ENCODE measurements at regions not wholly inside any gene's neighbourhood (a gene's known extent, or its start where the extent isn't known, plus 50 kb on each side); places are given as distances from the start of the nearest gene placed in this dataset.

DNA sequence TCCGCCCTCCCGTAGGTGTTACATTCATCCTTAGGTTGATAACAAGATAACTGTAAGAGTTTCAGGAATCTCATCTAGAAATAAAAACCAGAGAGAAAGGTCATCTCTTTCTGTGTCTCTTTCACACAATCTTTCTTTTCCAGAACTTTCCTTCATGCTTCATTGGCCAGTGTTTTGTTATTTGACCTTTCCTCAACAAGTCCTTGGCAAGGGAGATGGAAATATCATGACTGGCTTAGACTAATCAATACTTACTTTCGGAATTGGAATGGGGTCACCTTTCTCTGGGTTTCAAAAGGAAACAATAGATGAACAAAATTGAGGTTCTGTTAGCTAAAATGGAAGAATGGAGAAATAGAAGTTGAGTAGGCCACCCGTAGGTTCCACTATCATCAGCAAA is 72.9 kb upstream of the PPP2R5A start:
- H3K36me3 Mint-ChIP-seq: no peaks in the 10 kb centered on the region
- ATAC-seq: no peak

DNA sequence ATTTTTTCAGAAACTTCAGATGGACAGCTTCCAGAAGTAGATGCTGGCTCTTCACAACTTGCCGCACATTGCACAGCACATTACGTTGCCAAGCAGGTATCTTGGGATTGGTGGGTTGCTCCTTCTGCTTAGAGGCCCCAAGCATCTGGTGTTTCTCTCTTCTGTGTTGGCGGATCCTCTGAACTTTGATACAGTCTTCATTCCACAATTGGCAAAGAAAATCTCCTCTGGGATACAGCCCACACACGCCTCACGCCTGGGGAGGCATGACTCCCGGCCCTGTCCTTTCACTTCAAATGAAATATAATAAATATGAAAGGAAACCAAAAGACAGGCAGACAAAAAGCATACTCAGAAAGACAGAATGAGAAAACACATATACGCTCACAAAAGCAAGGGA is 72.3 kb upstream of the PPP2R5A start:
- no peaks in the 10 kb centered on the region for H3K27me3 ChIP-seq (ENCODE audit: control insufficient read depth, insufficient read depth, low read length)
- Mint-ChIP-seq H3K4me1 (peaks cover 0 to 6% of the 10 kb centered on the region in 2 donors), H3K27ac (no peak overlapping the region), H3K36me3 (no peaks in the 10 kb centered on the region), H3K9me3 (no peaks in the 10 kb centered on the region), H3K27me3 (ENCODE audit: low read depth in 2 of 2) (no peaks in the 10 kb centered on the region), H3K4me3 (no peak overlapping the region)
- no peak for DNase-seq
- H3K27ac ChIP-seq (ENCODE audit: low read length): no peak overlapping the region
- intact Hi-C loops (cut with micrococcal nuclease): no loop called here
- ATAC-seq: no peak
- H3K36me3 ChIP-seq (ENCODE audit: control insufficient read depth, insufficient read depth, low read length): no peaks in the 10 kb centered on the region
- no peaks in the 10 kb centered on the region for H3K9me3 ChIP-seq (ENCODE audit: control insufficient read depth, insufficient read depth, low read length)
- H3K4me1 ChIP-seq (ENCODE audit: control insufficient read depth, insufficient read depth, low read length): no peaks in the 10 kb centered on the region
- no peak for TF ChIP-seq CTCF (IDR thresholded peaks at IDR 0.05)
- no peak overlapping the region for H3K4me3 ChIP-seq (ENCODE audit: low read length)
- WGBS (ENCODE audit: insufficient coverage): 98% methylated on average over 4 of the region's 7 CpGs

More for the DNA sequence above, 72.9 kb upstream of the PPP2R5A start:
- Histone ChIP-seq H3K36me3 (ENCODE audit: control insufficient read depth, insufficient read depth, low read length) (no peaks in the 10 kb centered on the region), H3K4me3 (ENCODE audit: low read length) (no peak overlapping the region), H3K9me3 (ENCODE audit: control insufficient read depth, insufficient read depth, low read length) (no peaks in the 10 kb centered on the region), H3K4me1 (ENCODE audit: control insufficient read depth, insufficient read depth, low read length) (no peaks in the 10 kb centered on the region), H3K27ac (ENCODE audit: low read length) (no peak overlapping the region), H3K27me3 (ENCODE audit: control insufficient read depth, insufficient read depth, low read length) (no peaks in the 10 kb centered on the region)
- no peak for TF ChIP-seq CTCF (IDR thresholded peaks at IDR 0.05)
- Mint-ChIP-seq H3K9me3 (no peaks in the 10 kb centered on the region), H3K27me3 (ENCODE audit: low read depth in 2 of 2) (no peaks in the 10 kb centered on the region), H3K27ac (no peak overlapping the region), H3K4me1 (peaks cover 0 to 6% of the 10 kb centered on the region in 2 donors), H3K4me3 (no peak overlapping the region)
- DNase-seq: no peak
- WGBS (ENCODE audit: insufficient coverage): 100% methylated on average over 2 of the region's 4 CpGs
- intact Hi-C loops (cut with micrococcal nuclease): no loop called here

GRCh38 chr1:212213784-212214183 is 71.4 kb upstream of the PPP2R5A start:
- peaks cover 5 to 6% of the 10 kb centered on the region in 2 donors for H3K4me1 Mint-ChIP-seq
- H3K27me3 ChIP-seq (ENCODE audit: control insufficient read depth, insufficient read depth, low read length): no peaks in the 10 kb centered on the region
- intact Hi-C loops (cut with micrococcal nuclease): no loop called here
- no peaks in the 10 kb centered on the region for H3K36me3 Mint-ChIP-seq
- H3K27ac Mint-ChIP-seq: no peak overlapping the region
- no peak overlapping the region for H3K27ac ChIP-seq (ENCODE audit: low read length)
- ATAC-seq: no peak
- no CpG with 5 or more reads among the region's 2 CpGs for WGBS (ENCODE audit: insufficient coverage)
- no peak for DNase-seq
- no peak overlapping the region for H3K4me3 ChIP-seq (ENCODE audit: low read length)
- H3K36me3 ChIP-seq (ENCODE audit: control insufficient read depth, insufficient read depth, low read length): no peaks in the 10 kb centered on the region
- H3K9me3 Mint-ChIP-seq: no peaks in the 10 kb centered on the region
- H3K4me1 ChIP-seq (ENCODE audit: control insufficient read depth, insufficient read depth, low read length): no peaks in the 10 kb centered on the region
- H3K27me3 Mint-ChIP-seq (ENCODE audit: low read depth in 2 of 2): no peaks in the 10 kb centered on the region
- no peak overlapping the region for H3K4me3 Mint-ChIP-seq
- TF ChIP-seq CTCF (IDR thresholded peaks at IDR 0.05): no peak
- H3K9me3 ChIP-seq (ENCODE audit: control insufficient read depth, insufficient read depth, low read length): no peaks in the 10 kb centered on the region

DNA sequence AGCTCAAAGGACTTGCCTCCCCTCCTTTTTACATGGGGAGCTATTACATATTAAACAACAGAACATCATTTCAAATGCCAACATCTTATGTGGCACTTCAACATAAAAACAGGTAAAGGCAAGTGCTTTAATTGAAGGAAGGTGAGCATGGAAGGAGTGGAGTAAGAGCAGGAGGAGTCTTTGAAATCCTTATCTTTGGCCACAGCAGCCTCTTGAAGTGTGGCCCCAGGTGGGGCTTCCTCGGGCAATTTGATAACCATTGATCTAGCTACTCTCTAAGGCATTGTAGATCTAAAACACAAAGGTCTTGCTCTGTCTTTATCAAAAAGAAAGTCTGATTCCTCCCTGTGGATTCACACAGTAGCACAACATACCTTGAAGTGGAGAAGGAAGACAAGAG is 70.9 kb upstream of the PPP2R5A start:
- Histone ChIP-seq H3K4me1 (ENCODE audit: control insufficient read depth, insufficient read depth, low read length) (no peaks in the 10 kb centered on the region), H3K9me3 (ENCODE audit: control insufficient read depth, insufficient read depth, low read length) (no peaks in the 10 kb centered on the region), H3K27ac (ENCODE audit: low read length) (no peak overlapping the region), H3K27me3 (ENCODE audit: control insufficient read depth, insufficient read depth, low read length) (no peaks in the 10 kb centered on the region), H3K36me3 (ENCODE audit: control insufficient read depth, insufficient read depth, low read length) (no peaks in the 10 kb centered on the region), H3K4me3 (ENCODE audit: low read length) (no peak overlapping the region)
- H3K4me1 Mint-ChIP-seq: peaks cover under 1 to 6% of the 10 kb centered on the region in 2 donors
- no peak overlapping the region for H3K4me3 Mint-ChIP-seq
- no peak for ATAC-seq
- DNase-seq: no peak
- no peaks in the 10 kb centered on the region for H3K36me3 Mint-ChIP-seq
- 33% methylated on average over 1 of the region's 1 CpG for WGBS (ENCODE audit: insufficient coverage)
- H3K27ac Mint-ChIP-seq: no peak overlapping the region
- TF ChIP-seq CTCF (IDR thresholded peaks at IDR 0.05): no peak
- H3K9me3 Mint-ChIP-seq: no peaks in the 10 kb centered on the region
- no peaks in the 10 kb centered on the region for H3K27me3 Mint-ChIP-seq (ENCODE audit: low read depth in 2 of 2)
- intact Hi-C loops (cut with micrococcal nuclease): no loop called here
